Transverse colon (tissue), 4 donors: ENCODE measurements at regions not wholly inside any gene's neighbourhood (a gene's known extent, or its start where the extent isn't known, plus 50 kb on each side); places are given as distances from the start of the nearest gene placed in this dataset.

Experiments used
- CTCF ChIP-seq, 5 experiments: fragments of 200-600 bp in 3 of 5; fragments of 450-650 bp in 2 of 5; sonication (generic) in 3 of 5; IDR thresholded peaks; 1 replicate in 2 of 5; 2 replicates in 3 of 5; pipeline ENCODE4 v1.5.1; 2016 to 2017; ENCODE audit warnings: antibody characterized with exemption in 5 of 5, inconsistent platforms in 3 of 5, mild to moderate bottlenecking in 2 of 5, moderate library complexity in 1 of 5
- EP300 ChIP-seq: sonication (generic); formaldehyde crosslinking; IDR thresholded peaks from one replicate; pipeline ENCODE4 v1.6.1; 2017; ENCODE audit warnings: antibody characterized with exemption, low read depth
- POLR2A ChIP-seq: fragments of 450-650 bp; IDR thresholded peaks from one replicate; pipeline ENCODE4 v1.6.1; 2016; ENCODE audit warnings: antibody characterized with exemption, mild to moderate bottlenecking, moderate library complexity
- POLR2AphosphoS5 ChIP-seq, 3 donors: sonication (generic); formaldehyde crosslinking; IDR thresholded peaks; one replicate each; pipeline ENCODE4 v1.6.1; 2016; ENCODE audit warnings: antibody characterized with exemption in 3 of 3

- TF ChIP-seq CTCF (IDR thresholded peaks at IDR 0.05) (no peak), EP300 (no peak), POLR2A (no peak), POLR2AphosphoS5 (IDR thresholded peaks at IDR 0.05) (no peak)
Observed at GRCh38 chr3:153960458-153961074, 160.6 kb upstream of the ARHGEF26 start.
